K562 (cell line): ENCODE measurements at regions not wholly inside any gene's neighbourhood (a gene's known extent, or its start where the extent isn't known, plus 50 kb on each side); places are given as distances from the start of the nearest gene placed in this dataset.

ENCODE experiments used
- EZH2 ChIP-seq: IDR thresholded peaks from 2 replicates; pipeline ENCODE4 v1.6.1; 2012; ENCODE audit warnings: low read depth, mild to moderate bottlenecking, inconsistent platforms, low read length, borderline replicate concordance
- HMGXB4 ChIP-seq: sonication (generic); formaldehyde crosslinking; IDR thresholded peaks from 2 replicates; pipeline ENCODE4 v1.8.1; 2023; ENCODE audit warnings: mild to moderate bottlenecking, missing genetic modification reagents
- MLX ChIP-seq, 2 experiments: fragments of 450-650 bp in 1 of 2; sonication (generic) in 1 of 2; formaldehyde crosslinking; conservative IDR thresholded peaks; 2 replicates each; pipeline versions ENCODE4 v1.4.0 to v1.8.1; 2020 to 2022; ENCODE audit warnings: mild to moderate bottlenecking in 1 of 2, missing genetic modification reagents in 1 of 2
- NFYB ChIP-seq: IDR thresholded peaks from 2 replicates; pipeline ENCODE4 v1.6.1; 2011; ENCODE audit warnings: mild to moderate bottlenecking, moderate library complexity; ENCODE audit not compliant: insufficient read length; ENCODE audit errors: extremely low read depth
- PHF8 ChIP-seq: fragments of 200-600 bp; sonication (generic); IDR thresholded peaks from 2 replicates; pipeline ENCODE4 v1.6.1; 2012; ENCODE audit warnings: mixed run types, mild to moderate bottlenecking, inconsistent platforms, low read length, moderate library complexity, borderline replicate concordance
- SPI1 ChIP-seq: IDR thresholded peaks from 2 replicates; pipeline ENCODE4 v1.6.1; 2011; ENCODE audit warnings: low read depth, low read length, control low read depth, borderline replicate concordance
- STAT5B ChIP-seq: fragments of 250-450 bp; sonication (Bioruptor Pico); IDR thresholded peaks from 2 replicates; pipeline ENCODE4 v1.8.0; 2021; ENCODE audit warnings: mild to moderate bottlenecking, inconsistent platforms
- THRB ChIP-seq: fragments of 450-650 bp; formaldehyde crosslinking; conservative IDR thresholded peaks from 2 replicates; pipeline ENCODE4 v1.4.0; 2022; ENCODE audit warnings: mild to moderate bottlenecking, missing genetic modification characterization
- ZNF197 ChIP-seq: fragments of 200-800 bp; sonication (Bioruptor generic); IDR thresholded peaks from 2 replicates; pipeline ENCODE4 v1.6.1; 2016; ENCODE audit warnings: low read depth, missing genetic modification characterization, missing compliant biosample characterization
- TF ChIP-seq, protein P1 (sequence below): fragments of 450-650 bp; IDR thresholded peaks from 2 replicates; pipeline ENCODE4 v1.7.1; 2018; ENCODE audit warnings: mild to moderate bottlenecking, low read depth; ENCODE audit not compliant: partially characterized antibody
- TF ChIP-seq, protein P2 (sequence below), 3 experiments: IDR thresholded peaks in 2 of 3; conservative IDR thresholded peaks in 1 of 3; 2 replicates each; pipeline ENCODE4 v1.5.1; 2011 to 2012; ENCODE audit warnings: low read length in 3 of 3, mild to moderate bottlenecking in 3 of 3, control low read depth in 2 of 3, improper control_type of control experiment in 1 of 3, inconsistent platforms in 1 of 3, low read depth in 1 of 3, mixed read lengths in 1 of 3, moderate library complexity in 1 of 3; ENCODE audit not compliant: insufficient read depth in 2 of 3

GRCh38 chr4:31241504-31242106 lies 521.4 kb downstream of the PCDH7 start:
- no peak for TF ChIP-seq HMGXB4 (CRISPR knock-in tag)
- no peak for TF ChIP-seq THRB
- TF ChIP-seq SPI1, result no peak
- no peak for TF ChIP-seq ZNF197 (CRISPR knock-in tag)
- TF ChIP-seq, protein P1, sequence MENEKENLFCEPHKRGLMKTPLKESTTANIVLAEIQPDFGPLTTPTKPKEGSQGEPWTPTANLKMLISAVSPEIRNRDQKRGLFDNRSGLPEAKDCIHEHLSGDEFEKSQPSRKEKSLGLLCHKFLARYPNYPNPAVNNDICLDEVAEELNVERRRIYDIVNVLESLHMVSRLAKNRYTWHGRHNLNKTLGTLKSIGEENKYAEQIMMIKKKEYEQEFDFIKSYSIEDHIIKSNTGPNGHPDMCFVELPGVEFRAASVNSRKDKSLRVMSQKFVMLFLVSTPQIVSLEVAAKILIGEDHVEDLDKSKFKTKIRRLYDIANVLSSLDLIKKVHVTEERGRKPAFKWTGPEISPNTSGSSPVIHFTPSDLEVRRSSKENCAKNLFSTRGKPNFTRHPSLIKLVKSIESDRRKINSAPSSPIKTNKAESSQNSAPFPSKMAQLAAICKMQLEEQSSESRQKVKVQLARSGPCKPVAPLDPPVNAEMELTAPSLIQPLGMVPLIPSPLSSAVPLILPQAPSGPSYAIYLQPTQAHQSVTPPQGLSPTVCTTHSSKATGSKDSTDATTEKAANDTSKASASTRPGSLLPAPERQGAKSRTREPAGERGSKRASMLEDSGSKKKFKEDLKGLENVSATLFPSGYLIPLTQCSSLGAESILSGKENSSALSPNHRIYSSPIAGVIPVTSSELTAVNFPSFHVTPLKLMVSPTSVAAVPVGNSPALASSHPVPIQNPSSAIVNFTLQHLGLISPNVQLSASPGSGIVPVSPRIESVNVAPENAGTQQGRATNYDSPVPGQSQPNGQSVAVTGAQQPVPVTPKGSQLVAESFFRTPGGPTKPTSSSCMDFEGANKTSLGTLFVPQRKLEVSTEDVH, result no peak
- TF ChIP-seq, protein P2, sequence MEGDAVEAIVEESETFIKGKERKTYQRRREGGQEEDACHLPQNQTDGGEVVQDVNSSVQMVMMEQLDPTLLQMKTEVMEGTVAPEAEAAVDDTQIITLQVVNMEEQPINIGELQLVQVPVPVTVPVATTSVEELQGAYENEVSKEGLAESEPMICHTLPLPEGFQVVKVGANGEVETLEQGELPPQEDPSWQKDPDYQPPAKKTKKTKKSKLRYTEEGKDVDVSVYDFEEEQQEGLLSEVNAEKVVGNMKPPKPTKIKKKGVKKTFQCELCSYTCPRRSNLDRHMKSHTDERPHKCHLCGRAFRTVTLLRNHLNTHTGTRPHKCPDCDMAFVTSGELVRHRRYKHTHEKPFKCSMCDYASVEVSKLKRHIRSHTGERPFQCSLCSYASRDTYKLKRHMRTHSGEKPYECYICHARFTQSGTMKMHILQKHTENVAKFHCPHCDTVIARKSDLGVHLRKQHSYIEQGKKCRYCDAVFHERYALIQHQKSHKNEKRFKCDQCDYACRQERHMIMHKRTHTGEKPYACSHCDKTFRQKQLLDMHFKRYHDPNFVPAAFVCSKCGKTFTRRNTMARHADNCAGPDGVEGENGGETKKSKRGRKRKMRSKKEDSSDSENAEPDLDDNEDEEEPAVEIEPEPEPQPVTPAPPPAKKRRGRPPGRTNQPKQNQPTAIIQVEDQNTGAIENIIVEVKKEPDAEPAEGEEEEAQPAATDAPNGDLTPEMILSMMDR (IDR thresholded peaks at IDR 0.05 in 2 of 3, conservative IDR thresholded peaks at IDR 0.05 in 1 of 3; ENCODE audit: insufficient read depth in 2 of 3, low read depth in 1 of 3, low read length in 3 of 3), result no peak
- TF ChIP-seq MLX (CRISPR knock-in tag; conservative IDR thresholded peaks at IDR 0.05), result no peak
- TF ChIP-seq EZH2, result no peak
- TF ChIP-seq STAT5B, result no peak
- TF ChIP-seq NFYB, result no peak
- no peak for TF ChIP-seq PHF8
